Ovary (tissue), 3 donors: ENCODE measurements at regions not wholly inside any gene's neighbourhood (a gene's known extent, or its start where the extent isn't known, plus 50 kb on each side); places are given as distances from the start of the nearest gene placed in this dataset.

Experiments
- CTCF ChIP-seq, 3 donors: fragments of 450-650 bp in 2 of 3; fragments of 200-600 bp in 1 of 3; IDR thresholded peaks; one replicate each; pipeline versions ENCODE4 v1.5.1 to v1.8.0; 2016 to 2022; ENCODE audit warnings: antibody characterized with exemption in 3 of 3, mild to moderate bottlenecking in 1 of 3
- EP300 ChIP-seq: sonication (generic); formaldehyde crosslinking; IDR thresholded peaks from one replicate; pipeline ENCODE4 v1.6.1; 2017; ENCODE audit warnings: antibody characterized with exemption
- donor health status: DM: no; HTN: no; CAD: no.

GRCh38 chr2:228321015-228321414 is 139.5 kb upstream of the SPHKAP start:
- TF ChIP-seq CTCF (IDR thresholded peaks at IDR 0.05) (no peak), EP300 (no peak)
